ENCODE measurements at regions not wholly inside any gene's neighbourhood (a gene's known extent, or its start where the extent isn't known, plus 50 kb on each side); places are given as distances from the start of the nearest gene placed in this dataset.
"Not testable (repeated sequence)": the region's sequence is repeated elsewhere in the genome, so short reads cannot be mapped to it uniquely, and the experiment has no call there.

- no peak for FAIRE-seq
These were observed 402.0 kb upstream of the KLF6 start for GRCh38 chr10:4186849-4187540.

GRCh38 chr10:4183761-4184261 is 398.8 kb upstream of the KLF6 start:
- FAIRE-seq, result no peak

DNA sequence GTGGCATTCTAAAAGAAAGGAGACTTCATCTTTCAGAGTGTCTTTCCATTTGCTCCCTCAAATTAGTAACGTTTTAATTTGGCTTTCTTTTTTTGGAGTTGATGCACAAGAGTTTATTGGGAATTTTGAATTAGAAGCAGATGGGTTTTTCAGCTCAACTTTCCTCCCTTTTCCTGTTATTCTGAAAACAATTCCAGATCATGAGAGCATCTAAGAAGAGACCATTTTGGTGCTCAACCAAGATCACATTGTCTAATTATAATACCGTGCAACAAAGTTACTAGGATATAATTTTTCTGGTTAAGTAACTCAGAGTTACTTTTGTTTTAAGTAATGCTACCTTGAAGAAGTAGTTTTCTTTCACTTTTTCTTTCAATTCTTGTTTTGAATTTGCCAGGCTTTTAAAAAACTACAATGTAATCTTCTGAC is 396.6 kb upstream of the KLF6 start:
- no peak for FAIRE-seq

GRCh38 chr10:4181081-4181480 is 396.1 kb upstream of the KLF6 start:
- no peak for FAIRE-seq

DNA sequence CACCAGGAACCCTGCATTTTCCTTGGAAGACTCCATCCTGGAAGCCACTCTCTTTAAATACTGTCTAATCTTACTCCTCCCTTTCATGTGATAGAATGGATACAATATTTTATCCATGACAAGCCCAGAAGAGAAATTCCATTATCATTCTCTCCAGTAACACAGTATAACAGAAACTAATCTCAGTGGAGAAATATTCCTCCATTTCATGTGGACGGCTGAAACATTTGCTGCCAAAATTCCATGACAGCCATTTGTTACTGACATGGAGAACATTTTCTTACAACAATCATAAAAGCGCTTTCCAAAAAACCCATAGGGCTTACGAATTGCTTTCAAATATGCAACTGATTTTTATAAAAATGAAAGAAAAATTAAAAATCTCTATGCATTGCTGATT is 392.8 kb upstream of the KLF6 start:
- FAIRE-seq, result no peak

DNA sequence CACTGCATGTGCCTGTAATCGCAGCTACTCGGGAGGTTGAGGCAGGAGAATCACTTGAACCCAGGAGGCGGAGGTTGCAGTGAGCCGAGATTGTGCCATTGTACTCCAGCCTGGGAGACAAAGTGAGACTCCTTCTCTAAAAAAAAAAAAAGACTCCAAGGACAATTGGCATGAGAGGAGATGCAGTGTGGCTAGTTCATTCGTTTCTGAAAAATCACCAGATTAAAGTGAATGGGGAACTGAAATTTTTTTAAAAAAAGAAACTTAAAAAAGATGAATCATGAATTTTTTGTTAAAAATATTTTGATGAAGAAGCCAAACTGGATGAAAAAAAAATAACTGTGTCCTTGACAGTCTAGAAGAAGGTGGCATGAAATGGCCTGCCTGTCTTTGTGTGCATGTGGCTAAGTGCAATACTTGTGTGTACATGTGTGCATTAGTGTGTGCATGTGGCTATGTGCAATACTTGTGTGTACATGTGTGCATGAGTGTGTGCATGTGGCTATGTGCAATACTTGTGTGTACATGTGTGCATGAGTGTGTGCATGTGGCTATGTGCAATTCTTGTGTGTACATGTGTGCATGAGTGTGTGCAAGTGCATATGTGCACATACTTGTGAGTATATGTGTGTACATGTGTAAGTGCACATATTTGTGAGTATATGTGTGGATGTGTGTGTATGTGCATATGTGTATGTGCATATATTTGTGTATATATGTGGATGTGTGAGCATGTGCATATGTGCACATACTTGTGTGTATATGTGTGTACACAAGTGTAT is 391.7 kb upstream of the KLF6 start:
- no peak for FAIRE-seq

GRCh38 chr10:4174197-4174596 is 389.2 kb upstream of the KLF6 start:
- FAIRE-seq, result no peak

GRCh38 chr10:4170633-4171314 is 385.8 kb upstream of the KLF6 start:
- FAIRE-seq, result no peak

DNA sequence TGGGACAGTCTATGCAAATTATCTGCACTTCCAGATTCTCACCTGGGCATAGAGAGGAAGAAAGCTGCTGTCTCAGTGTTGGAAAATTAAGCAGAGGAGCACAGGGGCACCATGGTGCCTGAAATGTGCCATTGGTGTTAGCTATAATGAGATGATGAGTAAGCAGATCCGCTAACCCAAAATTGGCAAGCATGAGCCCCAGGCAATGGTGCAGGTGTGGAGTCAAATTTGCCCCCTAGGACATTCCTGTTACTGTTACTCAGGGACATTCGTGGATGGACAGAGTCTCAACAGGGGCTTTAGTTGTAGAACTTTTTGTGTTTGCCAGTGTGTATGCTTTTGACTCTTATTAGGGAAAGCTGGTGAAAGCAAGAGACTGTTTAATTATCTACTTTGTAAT is 385.2 kb upstream of the KLF6 start:
- no peak for FAIRE-seq

DNA sequence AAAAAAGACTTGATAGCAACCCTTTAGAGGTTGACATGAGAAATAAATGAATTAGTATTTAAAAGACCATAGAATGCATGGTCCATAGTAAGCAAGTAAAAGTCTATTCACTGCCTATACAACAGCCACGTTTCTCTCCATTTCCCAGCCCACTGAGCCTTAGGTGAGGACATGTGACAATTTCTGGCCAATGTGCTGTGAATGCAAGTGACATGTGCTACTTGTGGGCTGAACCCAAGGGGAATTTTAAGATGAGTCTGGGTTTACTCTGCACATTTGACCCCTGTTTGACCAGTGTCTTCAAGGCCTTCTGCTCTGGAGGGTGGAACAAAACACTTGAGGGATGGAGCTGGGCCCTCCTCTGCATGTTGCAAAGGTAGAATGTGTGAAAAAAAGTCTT is 384.4 kb upstream of the KLF6 start:
- no peak for FAIRE-seq

- FAIRE-seq, result no peak
These were observed 382.2 kb upstream of the KLF6 start for GRCh38 chr10:4167216-4167615.

- no peak for FAIRE-seq
These were observed 377.7 kb upstream of the KLF6 start for GRCh38 chr10:4162571-4163286.

DNA sequence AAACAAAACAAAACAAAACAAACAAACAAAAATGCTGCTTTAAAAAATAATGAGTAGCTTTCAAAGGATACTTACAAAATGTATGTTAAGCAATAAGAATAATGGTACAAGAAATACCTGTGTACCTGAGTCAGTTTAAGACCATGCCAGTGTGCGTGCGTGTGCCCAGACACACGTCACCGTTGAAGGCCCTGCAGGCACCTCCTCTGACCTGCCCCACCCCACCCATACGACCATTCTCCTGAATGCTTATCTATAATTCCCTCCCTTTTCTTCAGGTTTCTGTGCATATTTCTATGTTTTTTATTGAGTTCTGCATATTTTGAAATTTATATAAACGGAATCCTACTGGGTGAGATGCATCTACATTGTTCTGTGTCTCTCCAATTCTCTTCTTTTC is 374.2 kb upstream of the KLF6 start:
- FAIRE-seq, result no peak

- no peak for FAIRE-seq
These were observed 369.2 kb upstream of the KLF6 start for GRCh38 chr10:4154191-4154715.

- FAIRE-seq, result no peak
These were observed 366.5 kb upstream of the KLF6 start for GRCh38 chr10:4151466-4151865.

DNA sequence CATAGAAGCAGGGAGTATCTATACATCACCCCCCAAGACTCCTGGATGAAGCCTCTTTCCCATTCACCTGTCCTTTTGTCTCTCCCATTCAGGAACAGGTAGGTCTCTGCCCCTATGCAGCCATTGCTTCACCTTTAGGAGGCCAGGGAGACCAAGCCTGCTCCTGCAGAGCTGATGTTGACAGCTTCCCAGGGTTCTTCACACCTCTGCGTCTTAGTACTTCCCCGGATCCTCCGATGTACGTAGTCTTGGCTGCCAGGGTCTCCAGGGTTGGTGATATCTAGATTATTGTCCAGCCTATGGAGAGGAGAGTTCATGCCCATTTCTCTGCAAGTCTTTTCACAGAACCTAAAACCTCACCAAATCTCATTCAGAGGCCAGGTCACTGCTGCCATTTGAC is 365.7 kb upstream of the KLF6 start:
- no peak for FAIRE-seq

DNA sequence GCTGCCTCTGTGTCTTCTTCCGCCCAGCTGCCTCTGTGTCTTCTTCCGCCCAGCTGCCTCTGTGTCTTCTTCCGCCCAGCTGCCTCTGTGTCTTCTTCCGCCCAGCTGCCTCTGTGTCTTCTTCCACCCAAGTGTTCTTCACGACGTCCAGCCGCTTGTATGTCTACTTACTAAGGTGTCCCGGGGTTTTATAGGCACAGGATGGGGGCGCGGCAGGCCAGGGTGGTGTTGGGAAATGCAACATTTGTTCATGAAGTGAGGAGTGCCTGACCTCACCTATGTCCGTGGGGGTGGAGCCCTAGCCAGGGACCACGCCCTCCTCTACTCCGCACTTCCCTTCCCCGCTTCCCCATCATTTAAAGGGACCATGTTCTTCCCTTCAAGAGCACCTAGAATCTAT is 364.5 kb upstream of the KLF6 start:
- FAIRE-seq, result not testable (repeated sequence)

- no peak for FAIRE-seq
These were observed 362.2 kb upstream of the KLF6 start for GRCh38 chr10:4147245-4147644.

GRCh38 chr10:4144817-4145216 is 359.8 kb upstream of the KLF6 start:
- no peak for FAIRE-seq

DNA sequence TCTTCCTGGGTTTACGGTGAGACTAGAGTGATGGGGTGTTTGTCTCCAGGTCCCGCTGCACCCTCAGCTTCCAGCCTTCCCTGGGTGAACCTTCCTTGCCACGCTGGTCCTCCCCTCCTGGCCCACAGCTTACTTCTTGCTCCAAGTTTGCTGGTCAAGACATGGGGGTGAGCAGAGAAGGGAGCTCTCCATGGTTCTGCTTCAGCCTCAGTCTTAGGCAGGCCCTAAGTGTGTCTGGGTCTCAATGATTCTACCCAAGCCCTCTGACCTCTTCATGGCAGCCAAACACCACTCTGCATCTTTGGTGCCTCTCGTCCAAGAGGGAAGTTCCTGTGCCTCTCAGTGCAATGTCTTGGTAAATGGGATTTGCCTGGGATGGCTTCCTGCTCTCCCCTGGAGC is 356.5 kb upstream of the KLF6 start:
- FAIRE-seq, result no peak

DNA sequence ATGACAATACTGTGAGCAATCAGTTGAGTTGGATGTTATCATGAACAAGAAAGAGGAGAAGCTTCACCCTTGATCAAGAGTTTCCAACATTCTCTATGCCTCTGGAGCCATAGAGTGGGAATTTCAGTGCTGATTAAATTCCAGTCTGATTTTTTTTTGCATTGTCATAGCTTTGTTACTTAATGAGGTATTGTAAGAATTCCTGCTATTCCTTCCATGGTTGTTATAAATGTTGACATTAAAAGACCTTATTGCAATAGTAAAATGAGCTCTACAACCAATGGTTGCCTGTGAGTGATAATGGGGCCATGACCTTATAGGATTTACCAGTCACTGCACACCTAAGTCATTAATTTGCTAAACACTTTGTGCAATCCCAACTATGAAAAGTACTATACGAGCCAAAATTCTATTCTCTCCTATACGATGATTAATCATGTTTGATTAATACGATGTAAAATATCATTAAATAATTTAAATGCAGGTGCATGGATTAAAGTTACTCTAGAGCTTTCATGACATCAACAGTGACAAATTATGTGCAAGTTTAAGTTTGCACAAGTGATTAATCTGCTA is 353.2 kb upstream of the KLF6 start:
- no peak for FAIRE-seq

- FAIRE-seq, result no peak
These were observed 352.3 kb upstream of the KLF6 start for GRCh38 chr10:4137299-4137698.

DNA sequence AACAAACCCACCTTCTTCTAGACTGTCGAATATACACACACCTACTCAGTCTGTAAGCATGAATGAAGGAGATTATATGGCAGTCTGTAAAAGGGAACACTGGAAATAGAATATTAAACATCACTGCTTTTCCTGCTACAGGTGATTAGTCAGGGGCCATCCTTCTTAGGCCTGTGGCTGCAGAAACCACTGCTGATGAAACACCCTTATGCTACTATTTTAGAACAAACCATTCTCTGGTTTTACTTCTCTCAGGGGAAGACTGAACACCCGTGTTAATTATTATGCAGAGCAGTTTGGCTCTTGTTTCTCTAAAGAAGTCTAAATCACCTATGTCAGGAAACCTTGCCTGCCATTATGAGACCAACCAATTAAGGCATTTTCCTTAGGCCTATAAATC is 351.1 kb upstream of the KLF6 start:
- no peak for FAIRE-seq
